HG03135 (cell line): ENCODE measurements at regions not wholly inside any gene's neighbourhood (a gene's known extent, or its start where the extent isn't known, plus 50 kb on each side); places are given as distances from the start of the nearest gene placed in this dataset.

Source experiments
- ATAC-seq: cut with Tn5 transposase; IDR thresholded peaks from one replicate; pipeline ENCODE4 v1.9.1; 2021; ENCODE audit warnings: mild to moderate bottlenecking, moderate library complexity; ENCODE audit not compliant: unreplicated experiment

GRCh38 chr14:71686677-71687076 lies 245.6 kb upstream of the RGS6 start:
- no peak for ATAC-seq

GRCh38 chr14:71687166-71687831 lies 244.9 kb upstream of the RGS6 start:
- no peak for ATAC-seq

GRCh38 chr14:71688576-71688975 lies 243.7 kb upstream of the RGS6 start:
- ATAC-seq: no peak

- ATAC-seq: no peak
These were observed 241.8 kb upstream of the RGS6 start for GRCh38 chr14:71690478-71690877.

GRCh38 chr14:71692496-71692895 lies 239.7 kb upstream of the RGS6 start:
- no peak for ATAC-seq

GRCh38 chr14:71693381-71693780 lies 238.8 kb upstream of the RGS6 start:
- ATAC-seq: no peak

- ATAC-seq: no peak
These were observed 237.4 kb upstream of the RGS6 start for GRCh38 chr14:71694591-71695530.

GRCh38 chr14:71695611-71696350 lies 236.4 kb upstream of the RGS6 start:
- ATAC-seq: no peak

- ATAC-seq: no peak
These were observed 234.2 kb upstream of the RGS6 start for GRCh38 chr14:71698027-71698426.

GRCh38 chr14:71698673-71699072 lies 233.6 kb upstream of the RGS6 start:
- no peak for ATAC-seq

- ATAC-seq: no peak
These were observed 230.2 kb upstream of the RGS6 start for GRCh38 chr14:71701990-71702389.

- no peak for ATAC-seq
These were observed 229.4 kb upstream of the RGS6 start for GRCh38 chr14:71702786-71703185.

GRCh38 chr14:71703477-71703876 lies 228.8 kb upstream of the RGS6 start:
- ATAC-seq: no peak

GRCh38 chr14:71704210-71704609 lies 228.0 kb upstream of the RGS6 start:
- ATAC-seq: no peak

- no peak for ATAC-seq
These were observed 226.8 kb upstream of the RGS6 start for GRCh38 chr14:71705460-71705859.

- no peak for ATAC-seq
These were observed 223.2 kb upstream of the RGS6 start for GRCh38 chr14:71709076-71709475.

GRCh38 chr14:71709987-71710386 lies 222.2 kb upstream of the RGS6 start:
- no peak for ATAC-seq

GRCh38 chr14:71711125-71711524 lies 221.1 kb upstream of the RGS6 start:
- no peak for ATAC-seq

GRCh38 chr14:71711619-71712018 lies 220.6 kb upstream of the RGS6 start:
- ATAC-seq: no peak

- no peak for ATAC-seq
These were observed 219.8 kb upstream of the RGS6 start for GRCh38 chr14:71712478-71712877.

- ATAC-seq: no peak
These were observed 219.2 kb upstream of the RGS6 start for GRCh38 chr14:71713016-71713415.

GRCh38 chr14:71713451-71713850 lies 218.8 kb upstream of the RGS6 start:
- no peak for ATAC-seq
